HG03442 (cell line): ENCODE measurements at regions not wholly inside any gene's neighbourhood (a gene's known extent, or its start where the extent isn't known, plus 50 kb on each side); places are given as distances from the start of the nearest gene placed in this dataset.
"Not testable (repeated sequence)": the region's sequence is repeated elsewhere in the genome, so short reads cannot be mapped to it uniquely, and the experiment has no call there.

Experiments
- ATAC-seq: cut with Tn5 transposase; IDR thresholded peaks from one replicate; pipeline ENCODE4 v1.9.1; 2021; ENCODE audit warnings: mild to moderate bottlenecking, moderate library complexity; ENCODE audit not compliant: unreplicated experiment

DNA sequence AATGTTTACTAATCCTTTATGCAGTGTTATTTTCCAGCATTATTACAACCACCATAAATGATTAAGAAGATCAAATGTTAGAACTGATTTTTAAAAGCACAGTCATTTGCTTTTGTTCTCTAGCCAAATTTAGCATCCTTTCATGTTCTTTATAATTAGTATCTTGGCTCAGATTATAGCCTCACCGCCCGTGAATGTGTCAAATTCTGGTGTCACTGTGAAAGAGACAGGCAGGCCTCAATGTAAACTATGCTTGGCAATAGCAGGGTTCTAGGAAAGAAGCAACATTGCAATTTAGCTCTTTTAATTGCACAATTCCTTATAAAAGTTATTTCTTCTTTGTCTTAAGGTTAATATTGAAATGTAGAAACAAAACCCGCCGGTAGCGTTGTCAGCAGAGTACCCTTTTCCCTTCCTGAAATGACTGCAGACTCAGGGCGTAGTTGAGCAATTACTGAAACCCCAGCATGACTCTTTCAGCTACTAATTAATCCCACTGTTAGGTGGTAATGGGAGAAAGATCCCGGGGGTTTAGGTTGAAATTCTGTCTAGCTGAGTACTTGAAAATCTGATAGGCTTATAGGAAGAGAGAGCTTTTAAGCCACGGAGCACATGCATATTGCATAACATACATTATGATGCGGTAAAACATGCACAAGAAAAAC lies 1600.5 kb upstream of the SEL1L start:
- ATAC-seq: no peak

DNA sequence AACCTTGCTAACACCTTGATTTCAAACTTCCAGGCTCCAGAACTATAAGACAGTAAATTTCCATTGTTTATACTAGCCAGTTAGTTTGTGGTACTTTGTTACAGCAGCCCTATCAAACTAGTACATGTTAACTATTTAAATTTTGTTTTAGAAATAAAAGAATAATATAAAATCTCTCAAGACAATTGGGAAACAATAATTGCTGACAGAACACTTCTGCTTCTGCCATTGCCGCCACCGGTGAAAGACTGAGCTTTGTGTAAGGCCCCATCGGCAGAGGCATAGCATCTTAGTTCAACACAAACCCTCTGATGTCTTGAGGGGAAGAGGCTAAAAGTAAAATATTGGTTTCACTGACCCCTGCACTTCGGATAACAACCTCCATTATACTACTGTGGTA lies 1607.1 kb upstream of the SEL1L start:
- ATAC-seq: no peak

- ATAC-seq: no peak
Measured at GRCh38 chr14:83147006-83147405, 1613.4 kb upstream of the SEL1L start.

DNA sequence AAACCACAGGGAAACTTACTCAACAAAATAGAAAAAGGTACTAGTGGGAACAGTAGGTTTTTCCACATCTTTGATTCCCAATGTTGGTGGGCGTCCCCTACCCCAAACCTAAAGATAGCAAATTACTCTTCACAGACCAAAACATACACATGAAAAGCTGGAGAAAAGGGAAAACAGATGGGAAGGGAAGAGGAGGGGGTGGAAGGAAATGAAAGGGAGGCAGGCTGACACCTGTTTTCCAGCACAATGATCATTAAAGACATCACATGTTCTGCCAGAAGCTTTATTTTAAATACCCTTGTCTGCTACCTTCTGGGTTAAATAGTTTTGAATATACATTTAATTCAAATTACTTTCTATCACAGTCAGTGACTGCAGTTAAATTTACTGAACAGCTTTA lies 1617.9 kb upstream of the SEL1L start:
- no peak for ATAC-seq

- no peak for ATAC-seq
Measured at GRCh38 chr14:83153081-83153480, 1619.4 kb upstream of the SEL1L start.

DNA sequence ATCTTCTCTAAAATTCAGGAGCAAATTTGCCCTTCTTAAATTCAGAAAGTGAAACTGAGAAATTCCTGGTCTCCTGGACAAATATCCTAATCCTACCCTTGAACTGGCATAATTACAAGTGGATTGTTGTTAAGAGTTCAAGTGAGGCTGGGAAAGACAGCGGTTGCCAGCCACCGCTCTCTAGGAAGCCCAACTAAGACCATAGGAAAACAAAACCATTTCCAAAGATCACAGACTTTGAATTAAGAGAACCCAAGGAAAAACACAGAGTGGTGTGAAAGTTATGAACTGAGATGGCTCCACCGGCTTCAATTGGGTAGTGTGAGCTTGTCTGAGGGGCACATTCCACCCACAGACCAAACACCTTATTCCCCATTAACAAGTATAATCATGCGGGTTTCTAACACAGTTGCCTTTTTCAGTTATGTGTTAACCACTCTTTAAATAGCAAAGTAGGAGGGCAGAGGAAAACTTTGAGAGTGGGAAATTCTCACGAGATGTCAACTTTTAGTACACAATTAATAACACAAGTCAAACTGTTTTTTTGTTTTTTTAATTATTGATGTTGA lies 1628.8 kb upstream of the SEL1L start:
- ATAC-seq: no peak

- ATAC-seq: no peak
Measured at GRCh38 chr14:83163016-83163415, 1629.4 kb upstream of the SEL1L start.

GRCh38 chr14:83164016-83164415 lies 1630.4 kb upstream of the SEL1L start:
- no peak for ATAC-seq

GRCh38 chr14:83164591-83164990 lies 1630.9 kb upstream of the SEL1L start:
- ATAC-seq: no peak

GRCh38 chr14:83170165-83170564 lies 1636.5 kb upstream of the SEL1L start:
- ATAC-seq: no peak

DNA sequence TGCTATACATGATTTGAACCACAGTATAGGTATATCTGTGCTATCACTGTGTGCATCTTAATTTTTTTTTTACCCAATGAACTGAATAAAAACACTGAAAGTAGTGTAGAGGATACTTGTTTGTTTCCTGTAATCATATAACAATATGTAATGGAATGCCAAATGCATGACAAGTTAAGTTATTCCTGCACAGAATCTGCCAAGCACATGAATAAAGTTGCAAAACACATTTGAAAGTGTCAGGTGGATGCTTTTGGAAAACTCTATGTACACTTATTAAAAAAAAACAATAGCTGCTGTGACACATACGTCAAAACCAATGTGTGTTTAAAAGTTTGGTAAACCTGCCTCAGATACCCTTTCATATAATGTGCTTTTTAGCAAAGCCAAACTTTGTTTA lies 1638.1 kb upstream of the SEL1L start:
- no peak for ATAC-seq

GRCh38 chr14:83172363-83172762 lies 1638.7 kb upstream of the SEL1L start:
- ATAC-seq: no peak

- ATAC-seq: no peak
Measured at GRCh38 chr14:83173687-83174086, 1640.0 kb upstream of the SEL1L start.

DNA sequence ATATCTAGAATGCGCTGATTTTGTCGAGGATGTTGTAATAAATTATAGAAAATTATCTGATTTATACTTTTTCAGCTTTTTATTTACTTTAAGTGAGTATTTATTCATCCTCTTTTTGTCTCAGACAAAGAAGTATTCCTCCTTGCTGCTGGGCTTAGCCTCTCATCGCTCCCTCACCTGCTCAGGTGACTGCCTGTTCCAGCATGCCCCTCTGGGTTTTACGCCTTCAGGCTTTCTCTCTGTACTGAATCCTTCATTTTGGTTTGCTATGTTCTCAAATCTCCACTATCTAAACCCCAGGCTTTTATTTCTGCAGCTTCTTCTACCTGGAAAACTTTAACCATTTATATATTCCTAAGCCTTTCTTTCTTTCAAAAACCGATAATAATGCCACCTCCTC lies 1650.9 kb upstream of the SEL1L start:
- ATAC-seq: no peak

- not testable (repeated sequence) for ATAC-seq
Measured at GRCh38 chr14:83188311-83188710, 1654.7 kb upstream of the SEL1L start.

GRCh38 chr14:83196236-83196635 lies 1662.6 kb upstream of the SEL1L start:
- no peak for ATAC-seq

- ATAC-seq: no peak
Measured at GRCh38 chr14:83197271-83197670, 1663.6 kb upstream of the SEL1L start.

GRCh38 chr14:83207550-83207949 lies 1673.9 kb upstream of the SEL1L start:
- no peak for ATAC-seq

DNA sequence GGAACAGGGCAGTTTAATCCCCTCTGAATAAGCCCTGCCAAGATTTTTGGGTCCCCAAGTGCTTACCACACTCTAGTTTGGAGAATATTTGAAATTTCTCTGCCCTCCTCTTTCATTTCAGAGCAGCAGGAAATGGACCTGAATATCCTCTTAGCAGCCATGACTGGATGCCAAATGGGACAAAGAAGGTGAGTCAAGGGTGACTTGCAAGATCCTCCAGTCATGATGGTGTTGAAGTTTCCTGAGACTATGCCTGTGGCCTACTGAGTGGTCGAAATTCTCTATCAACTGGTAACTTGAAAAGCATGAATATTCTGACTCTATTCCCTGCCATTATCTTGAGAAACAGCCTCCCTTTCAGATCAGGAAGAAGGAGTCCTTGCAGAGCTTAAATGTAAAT lies 1674.7 kb upstream of the SEL1L start:
- ATAC-seq: no peak

GRCh38 chr14:83217492-83217891 lies 1683.8 kb upstream of the SEL1L start:
- ATAC-seq: no peak

- ATAC-seq: no peak
Measured at GRCh38 chr14:83247924-83248639, 1714.4 kb upstream of the SEL1L start.

DNA sequence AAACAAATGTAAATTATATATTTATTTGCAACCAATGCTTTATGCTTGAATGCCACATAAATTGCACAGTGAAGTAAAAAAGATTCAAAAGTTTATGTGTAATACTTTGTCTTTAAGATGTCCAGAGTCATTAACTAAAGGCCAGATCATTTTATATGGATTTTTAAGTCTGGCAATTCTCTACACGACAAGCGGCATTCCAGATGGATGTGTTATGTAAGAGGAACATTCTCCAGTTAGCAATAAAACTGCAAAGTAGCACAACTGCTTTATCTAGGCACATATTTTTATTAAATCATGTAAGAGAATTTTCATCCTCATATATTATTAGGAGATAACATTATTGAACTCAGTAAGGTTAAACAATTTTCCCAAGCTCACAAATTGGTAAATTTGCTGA lies 1717.7 kb upstream of the SEL1L start:
- ATAC-seq: no peak
